HG03045 (cell line): ENCODE measurements at regions not wholly inside any gene's neighbourhood (a gene's known extent, or its start where the extent isn't known, plus 50 kb on each side); places are given as distances from the start of the nearest gene placed in this dataset.

Experiments
- ATAC-seq: cut with Tn5 transposase; IDR thresholded peaks from one replicate; pipeline ENCODE4 v1.9.1; 2021; ENCODE audit warnings: mild to moderate bottlenecking, moderate library complexity; ENCODE audit not compliant: unreplicated experiment

- ATAC-seq = no peak
Observed at GRCh38 chr13:85497652-85498051, 301.6 kb downstream of the SLITRK6 start.

- ATAC-seq = no peak
Observed at GRCh38 chr13:85492283-85492682, 306.9 kb downstream of the SLITRK6 start.

DNA sequence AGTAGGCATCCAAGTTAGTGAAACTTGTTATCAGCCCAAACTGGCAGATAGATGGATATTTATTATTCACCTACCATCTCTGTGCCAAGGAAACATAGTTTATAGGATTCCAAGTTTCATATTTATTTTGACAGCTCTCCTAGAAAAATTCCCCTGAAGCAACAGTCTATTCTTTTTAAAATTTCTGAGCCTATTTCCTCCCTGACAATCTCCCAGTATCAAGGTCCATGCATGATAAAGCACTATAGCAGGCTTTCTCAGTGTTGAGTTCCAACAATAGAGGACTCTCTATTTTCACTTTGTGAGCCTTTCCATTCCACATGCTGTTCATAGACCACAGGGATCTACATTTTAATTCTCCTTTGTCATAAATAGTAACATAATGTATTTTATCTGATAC, 312.6 kb downstream of the SLITRK6 start:
- no peak for ATAC-seq

GRCh38 chr13:85473144-85473543, 326.1 kb downstream of the SLITRK6 start:
- no peak for ATAC-seq

DNA sequence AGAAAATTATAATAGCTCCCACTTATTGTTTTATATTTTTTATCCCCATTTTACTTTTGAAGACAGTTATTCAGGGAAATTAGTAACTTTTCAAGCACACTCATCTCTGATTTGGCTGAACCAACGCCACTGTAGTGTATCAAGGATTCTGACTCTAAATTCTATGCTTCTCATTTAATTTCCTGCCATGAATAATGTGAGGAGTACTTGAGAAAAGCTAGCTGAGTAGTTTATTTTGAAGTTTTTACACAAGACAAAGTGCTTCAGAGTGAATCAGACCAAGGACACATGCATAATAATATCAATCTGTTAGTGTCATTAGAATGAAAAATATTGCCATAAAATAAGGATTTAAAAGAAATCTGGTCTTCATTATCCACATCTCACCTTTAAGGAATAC, 329.9 kb downstream of the SLITRK6 start:
- no peak for ATAC-seq

DNA sequence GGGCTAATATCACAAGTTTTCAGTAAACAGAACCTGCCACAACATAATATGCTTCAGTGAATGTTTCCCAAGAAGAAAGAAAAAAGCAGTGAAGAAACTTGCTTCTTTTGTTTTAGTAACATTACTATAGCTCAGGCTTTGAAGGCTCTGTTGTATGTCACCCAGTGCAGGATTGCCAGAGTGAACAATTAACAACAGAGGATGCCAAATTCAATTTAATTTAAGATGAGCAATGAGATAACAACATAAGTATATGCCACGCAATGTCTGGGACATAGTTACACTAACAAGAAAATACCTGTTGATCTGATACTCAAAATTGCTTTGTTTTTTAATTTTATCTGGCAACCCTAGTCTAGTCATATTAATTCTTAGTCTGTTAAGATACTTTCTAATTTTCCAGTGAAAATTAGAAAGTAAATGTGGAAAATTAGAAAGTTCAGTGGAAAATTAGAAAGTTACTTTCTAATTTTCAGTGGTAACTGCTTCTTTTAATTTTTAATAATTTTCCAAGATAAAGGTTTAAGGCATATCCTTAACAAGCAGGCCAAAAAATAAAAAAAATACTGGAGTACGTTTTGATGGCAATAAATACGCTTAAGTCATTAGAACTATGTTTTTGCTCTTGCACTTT, 336.3 kb downstream of the SLITRK6 start:
- no peak for ATAC-seq

- ATAC-seq = no peak
Observed at GRCh38 chr13:85461621-85462020, 337.6 kb downstream of the SLITRK6 start.

GRCh38 chr13:85445534-85445933, 353.7 kb downstream of the SLITRK6 start:
- no peak for ATAC-seq

DNA sequence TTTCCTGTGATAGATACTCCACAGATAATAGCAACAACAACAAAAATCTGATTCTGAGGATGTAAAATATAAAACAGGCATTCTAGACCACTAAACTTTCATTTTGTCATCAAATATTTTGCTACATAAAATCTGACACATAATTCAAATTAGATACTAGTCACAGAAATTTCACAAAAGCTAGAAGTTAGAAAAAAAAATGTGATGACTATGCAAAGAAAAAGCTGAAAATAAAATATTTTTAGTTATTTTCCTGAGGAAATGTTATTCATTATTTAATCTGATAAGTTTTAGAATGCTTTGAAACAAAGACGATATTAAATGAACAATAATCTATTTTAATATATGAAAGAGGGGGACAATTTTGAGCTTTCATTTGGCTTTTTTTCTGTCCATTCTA, 357.2 kb downstream of the SLITRK6 start:
- no peak for ATAC-seq

GRCh38 chr13:85441364-85441763, 357.9 kb downstream of the SLITRK6 start:
- no peak for ATAC-seq

- ATAC-seq = no peak
Observed at GRCh38 chr13:85436029-85436428, 363.2 kb downstream of the SLITRK6 start.

GRCh38 chr13:85434927-85435326, 364.3 kb downstream of the SLITRK6 start:
- ATAC-seq = no peak

DNA sequence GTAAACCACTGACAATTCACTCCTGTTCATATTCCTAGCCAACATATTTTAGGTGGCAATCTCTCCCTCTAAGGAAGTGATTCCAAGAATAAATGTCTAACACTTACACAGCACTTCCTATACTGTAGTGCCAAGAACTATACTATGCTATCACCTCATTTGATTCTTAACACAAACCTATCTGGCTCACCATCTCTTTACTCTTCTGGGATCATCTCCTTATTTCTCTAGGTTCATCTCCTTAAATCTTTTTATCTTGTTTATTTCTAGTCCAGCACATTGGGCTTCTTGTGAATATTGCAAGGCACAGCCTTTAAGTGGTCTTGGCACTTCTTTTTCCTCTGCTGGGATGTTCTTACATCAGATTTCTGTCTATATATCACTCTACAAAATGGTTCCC, 366.3 kb downstream of the SLITRK6 start:
- no peak for ATAC-seq

GRCh38 chr13:85431720-85432119, 367.5 kb downstream of the SLITRK6 start:
- ATAC-seq = no peak

DNA sequence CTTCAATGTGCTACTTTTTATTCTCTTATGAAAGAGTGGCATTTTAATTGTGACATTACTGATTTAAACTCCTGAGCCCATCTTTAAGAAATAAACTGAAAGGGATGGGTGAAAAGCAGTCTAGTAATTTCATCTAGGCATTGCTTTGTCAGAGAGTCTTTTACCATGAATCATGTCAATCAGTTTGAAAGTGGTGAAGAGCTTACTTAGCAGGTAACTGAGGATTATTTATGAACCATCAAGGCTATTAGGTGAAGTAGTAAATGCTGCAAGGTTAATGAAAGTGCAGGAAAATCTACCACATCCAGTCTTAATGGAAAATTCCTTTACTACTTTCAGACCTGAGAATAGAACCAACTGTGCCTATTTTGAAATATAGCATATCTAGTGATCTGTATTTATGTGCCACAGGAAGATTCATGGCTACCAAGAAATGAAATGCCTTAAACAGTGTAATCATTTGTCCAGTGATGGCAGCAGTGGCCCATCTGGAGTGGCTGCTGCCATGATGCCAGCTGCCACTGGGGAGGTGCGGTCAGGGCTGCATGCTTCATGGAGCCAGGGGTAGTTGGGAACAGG, 368.9 kb downstream of the SLITRK6 start:
- ATAC-seq = no peak

DNA sequence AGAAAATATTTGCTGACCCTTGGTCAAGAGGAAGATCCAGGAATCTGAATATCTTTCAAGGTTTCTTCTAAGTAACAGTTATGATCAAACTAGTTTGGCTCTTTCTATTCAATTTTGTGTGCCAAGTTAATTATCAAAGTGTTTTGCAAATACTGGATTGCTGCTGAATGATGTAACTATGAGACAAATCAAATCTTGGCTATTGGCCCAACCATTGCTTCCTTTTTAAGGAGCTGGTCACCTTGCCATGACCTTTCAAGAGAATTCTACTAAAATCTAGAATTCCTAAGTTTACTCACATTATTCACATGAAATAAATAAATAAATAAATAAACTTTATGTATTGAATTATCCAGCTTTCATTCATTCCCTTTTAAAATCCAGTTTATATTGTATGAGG, 371.8 kb downstream of the SLITRK6 start:
- no peak for ATAC-seq

- ATAC-seq = no peak
Observed at GRCh38 chr13:85420136-85420535, 379.1 kb downstream of the SLITRK6 start.

GRCh38 chr13:85419611-85420010, 379.6 kb downstream of the SLITRK6 start:
- no peak for ATAC-seq

DNA sequence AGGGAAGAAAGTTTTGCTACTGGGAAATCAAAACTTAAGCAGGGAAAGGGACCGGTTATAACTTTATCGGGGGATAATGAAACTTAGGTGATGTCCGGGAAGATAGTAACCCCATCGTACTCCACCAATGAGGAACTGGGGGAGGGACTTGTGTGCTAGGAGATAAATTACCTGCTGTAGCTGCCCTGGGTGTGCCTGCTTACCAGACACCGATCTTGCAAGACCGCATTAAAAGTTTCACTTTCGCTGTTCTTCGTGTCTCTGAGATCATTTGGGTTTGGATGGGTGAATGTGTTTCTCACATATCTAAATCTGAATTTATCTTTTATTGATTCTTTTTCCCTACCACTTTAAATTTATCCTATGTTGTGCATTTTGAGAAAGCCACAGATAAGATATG, 381.4 kb downstream of the SLITRK6 start:
- no peak for ATAC-seq

GRCh38 chr13:85413664-85414063, 385.6 kb downstream of the SLITRK6 start:
- ATAC-seq = no peak

DNA sequence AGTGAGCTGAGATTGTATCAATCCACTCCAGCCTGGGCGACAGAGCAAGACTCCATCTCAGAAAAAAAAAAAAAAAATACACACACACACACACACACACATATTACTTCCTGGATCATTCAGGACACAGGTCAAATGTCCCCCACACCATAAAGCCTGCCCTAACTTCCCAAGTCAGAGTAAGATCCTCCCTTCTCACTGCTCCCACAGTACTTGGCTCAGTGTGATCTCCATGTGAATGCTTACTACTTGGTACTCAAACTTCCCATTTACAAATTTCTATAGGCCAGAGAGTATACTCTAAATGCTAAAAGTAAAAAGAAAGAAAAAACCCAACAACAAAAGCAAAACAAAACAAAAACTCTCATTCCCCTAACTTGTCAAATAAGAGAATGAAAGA, 386.8 kb downstream of the SLITRK6 start:
- no peak for ATAC-seq

DNA sequence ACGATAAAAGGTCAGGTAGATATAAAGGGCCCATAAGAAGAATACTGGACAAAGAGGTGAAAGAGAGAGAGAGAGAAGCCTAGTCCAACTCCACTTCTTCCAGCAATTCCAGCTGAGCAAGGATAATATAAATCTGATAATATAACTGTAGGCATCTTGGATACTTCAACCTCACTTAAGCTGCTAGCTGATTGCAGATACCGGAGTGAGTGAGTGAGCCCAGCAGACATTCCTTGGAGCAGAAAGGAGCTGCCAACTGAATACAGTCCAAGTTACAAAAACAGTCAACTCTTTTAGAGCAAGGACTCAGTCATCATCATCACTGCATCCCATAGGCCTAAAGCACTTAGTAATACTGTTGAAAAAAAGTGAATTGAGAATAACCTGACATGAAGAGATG, 387.6 kb downstream of the SLITRK6 start:
- ATAC-seq = no peak

DNA sequence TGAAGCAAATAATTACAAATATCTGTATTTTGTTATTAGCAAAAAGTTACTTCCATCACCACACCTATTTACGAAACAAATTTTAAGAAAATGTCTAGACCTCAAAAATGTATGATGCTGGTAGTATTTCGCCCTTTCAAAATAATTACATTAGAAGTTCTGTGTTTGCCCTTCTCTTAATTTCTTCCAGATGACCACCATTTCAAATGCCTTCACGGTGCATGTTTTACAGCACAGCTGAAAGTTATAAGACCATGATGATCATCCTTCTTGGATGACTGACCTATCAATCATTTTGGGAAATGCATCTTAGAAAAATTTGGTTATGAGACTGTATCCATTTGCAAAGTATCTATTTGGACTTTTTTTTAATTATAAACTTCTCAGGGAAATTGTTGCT, 390.8 kb downstream of the SLITRK6 start:
- ATAC-seq = no peak
